Lung (tissue), 11 donors: ENCODE measurements at regions not wholly inside any gene's neighbourhood (a gene's known extent, or its start where the extent isn't known, plus 50 kb on each side); places are given as distances from the start of the nearest gene placed in this dataset.

Experiments used
- ATAC-seq: fragments of 200-7000 bp; cut with Tn5 transposase; one replicate; pipeline ENCODE4 v1.9.1; 2020; ENCODE audit warnings: moderate number of reproducible peaks; ENCODE audit not compliant: insufficient read depth, low FRiP score
- DNase-seq, 3 donors: peaks; one replicate each; pipeline ENCODE4 v3.0.0-alpha.2; 2013 to 2017
- H3K27ac ChIP-seq, 2 donors: one replicate each; pipeline ENCODE4 v1.5.1; 2013; ENCODE audit warnings: mild to moderate bottlenecking in 2 of 2, moderate library complexity in 2 of 2, control low read depth in 1 of 2, inconsistent platforms in 1 of 2, low read depth in 1 of 2, low read length in 1 of 2
- H3K27me3 ChIP-seq, 3 donors: one replicate each; pipeline ENCODE4 v1.5.1; 2013; ENCODE audit warnings: low read length in 2 of 3; ENCODE audit not compliant: control insufficient read depth in 3 of 3, insufficient read depth in 3 of 3
- H3K36me3 ChIP-seq, 4 donors: one replicate each; pipeline ENCODE4 v1.5.1; 2013; ENCODE audit warnings: low read length in 4 of 4, mild to moderate bottlenecking in 1 of 4, moderate library complexity in 1 of 4; ENCODE audit not compliant: control insufficient read depth in 4 of 4, insufficient read depth in 4 of 4
- H3K4me1 ChIP-seq, 5 donors: one replicate each; pipeline ENCODE4 v1.5.1; 2013; ENCODE audit warnings: low read length in 5 of 5, mild to moderate bottlenecking in 2 of 5, moderate library complexity in 1 of 5; ENCODE audit not compliant: control insufficient read depth in 5 of 5, insufficient read depth in 5 of 5
- H3K4me3 ChIP-seq: one replicate; pipeline ENCODE4 v1.5.1; 2013; ENCODE audit warnings: mild to moderate bottlenecking, control low read depth, moderate library complexity
- H3K9ac ChIP-seq, 2 donors: one replicate each; pipeline ENCODE4 v1.5.1; 2013; ENCODE audit warnings: low read length in 2 of 2, control low read depth in 1 of 2; ENCODE audit not compliant: insufficient read depth in 1 of 2
- H3K9me3 ChIP-seq, 4 donors: one replicate each; pipeline ENCODE4 v1.5.1; 2013; ENCODE audit warnings: low read length in 3 of 4, mild to moderate bottlenecking in 1 of 4, moderate library complexity in 1 of 4; ENCODE audit not compliant: control insufficient read depth in 4 of 4, insufficient read depth in 3 of 4
- CTCF ChIP-seq: IDR thresholded peaks from 2 replicates; pipeline ENCODE4 v1.5.1; 2012; ENCODE audit warnings: mild to moderate bottlenecking; ENCODE audit errors: control extremely low read depth, extremely low read depth
- WGBS, 2 donors: extraction: QIAGEN DNeasy Blood & Tissue Kit; methylation state at CpG; one replicate each; pipeline ENCODE4 v1.1.7; 2013; 5-methylcytosine and 5-hydroxymethylcytosine counted together
- donor health status: control.
- donor health status: control.
- donor health status: Bipolar disorder and iron deficiency.
- donor health status: healthy.
- donor health status: DM: yes; HTN: yes; CAD: no.

GRCh38 chr9:38272710-38273109 is 119.8 kb upstream of the ALDH1B1 start:
- Histone ChIP-seq H3K4me1 (peaks cover 0 to 2% (median 0%) of the 10 kb centered on the region in 5 donors), H3K27me3 (no peaks in the 10 kb centered on the region), H3K9me3 (peaks cover 0 to 9% (median 0%) of the 10 kb centered on the region in 4 donors), H3K36me3 (no peaks in the 10 kb centered on the region), H3K4me3 (no peak overlapping the region), H3K27ac (no peak overlapping the region), H3K9ac (no peak overlapping the region)
- TF ChIP-seq CTCF = no peak
- DNase-seq (no peak), ATAC-seq (no peak)
- WGBS, 2 donors = 87 to 95% methylated on average over 1 of the region's 1 CpG

DNA sequence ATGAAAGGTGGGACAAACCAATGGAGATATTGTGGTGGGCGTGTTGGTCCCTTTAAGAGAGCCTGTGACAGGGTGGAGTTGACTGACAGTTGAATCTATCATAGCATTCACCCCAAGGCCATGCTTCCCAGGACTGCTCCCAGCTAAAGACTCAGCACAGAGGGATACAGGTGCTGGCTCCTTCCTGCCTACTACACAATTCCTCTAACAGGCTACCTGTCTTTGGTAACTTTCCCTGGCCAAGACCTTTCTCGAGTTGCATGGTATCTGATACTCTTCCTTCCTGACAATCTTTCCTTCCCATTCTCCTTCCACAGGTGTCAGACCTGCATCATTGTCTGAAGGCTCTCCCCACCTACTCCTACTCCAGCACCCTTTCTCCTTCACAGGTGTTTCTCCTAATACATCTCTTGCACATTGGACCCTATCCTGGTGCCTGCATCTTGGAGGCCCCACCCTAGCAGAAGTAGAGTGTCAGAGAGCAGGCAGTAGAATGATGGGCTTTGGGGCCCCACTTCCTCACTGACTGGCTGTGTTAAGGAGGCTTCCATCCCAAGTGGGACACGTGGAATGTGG is 120.7 kb upstream of the ALDH1B1 start:
- Histone ChIP-seq H3K4me3 (no peak overlapping the region), H3K27ac (no peak overlapping the region), H3K4me1 (peaks cover 0 to 2% (median 0%) of the 10 kb centered on the region in 5 donors), H3K27me3 (no peaks in the 10 kb centered on the region), H3K9me3 (peaks cover 0 to 9% (median 0%) of the 10 kb centered on the region in 4 donors), H3K36me3 (no peaks in the 10 kb centered on the region), H3K9ac (no peak overlapping the region)
- TF ChIP-seq CTCF = no peak
- DNase-seq (no peak), ATAC-seq (no peak)
- 77 to 86% methylated on average over 3 of the region's 3 CpGs for WGBS, 2 donors

- no peak overlapping the region for H3K9ac ChIP-seq
Observed at GRCh38 chr9:38269775-38270174, 122.7 kb upstream of the ALDH1B1 start.

More at GRCh38 chr9:38269775-38270174, 122.7 kb upstream of the ALDH1B1 start:
- no peak for ATAC-seq
- no peak overlapping the region for H3K27ac ChIP-seq
- H3K4me1 ChIP-seq = no peaks in the 10 kb centered on the region
- H3K27me3 ChIP-seq = no peaks in the 10 kb centered on the region
- H3K4me3 ChIP-seq = no peak overlapping the region
- TF ChIP-seq CTCF = no peak
- DNase-seq = no peak
- H3K36me3 ChIP-seq = no peaks in the 10 kb centered on the region
- H3K9me3 ChIP-seq = peaks cover 0 to 9% (median 2%) of the 10 kb centered on the region in 4 donors
- WGBS, 2 donors = 79 to 90% methylated on average over 4 of the region's 4 CpGs
